ENCODE measurements at regions not wholly inside any gene's neighbourhood (a gene's known extent, or its start where the extent isn't known, plus 50 kb on each side); places are given as distances from the start of the nearest gene placed in this dataset.

- no TSS peak for BruUV-seq (replicated peaks)
- H3K27me3 ChIP-seq (ENCODE audit: low read length): no peaks in the 10 kb centered on the region
- intact Hi-C loops (cut with micrococcal nuclease): loop anchor here (2.0 to 5.0 kb wide), 2 partner anchors 232 to 270 kb away; no protein-coding TSS in a partner anchor
These were observed 222.5 kb downstream of the SQOR start for GRCh38 chr15:45857291-45857690.

DNA sequence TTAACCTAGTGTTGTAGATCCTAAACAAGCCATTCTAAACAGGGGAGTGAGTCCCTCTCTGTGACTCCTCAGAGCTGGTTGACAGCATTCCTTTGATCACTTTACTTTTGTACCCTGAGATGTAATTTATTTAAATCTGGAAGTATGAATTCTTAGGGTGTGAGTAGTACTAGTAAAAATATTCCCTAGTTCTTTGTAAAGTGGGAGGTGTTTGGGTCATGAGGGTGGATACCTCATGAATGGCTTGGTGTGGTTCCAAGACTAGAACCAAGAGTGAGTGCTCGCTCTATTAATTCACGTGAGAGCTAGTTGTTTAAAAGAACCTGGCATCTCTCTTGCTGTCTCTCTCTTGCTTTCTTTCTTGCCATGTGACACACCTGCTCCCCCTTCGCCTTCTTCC, 223.7 kb downstream of the SQOR start:
- no peaks in the 10 kb centered on the region for H3K27me3 ChIP-seq (ENCODE audit: low read length)
- no peak overlapping the region for H3K9ac ChIP-seq (ENCODE audit: low read length)
- ATAC-seq: no peak
- BruUV-seq (replicated peaks): no TSS peak
- peaks cover 44% of the 10 kb centered on the region for H3K4me1 ChIP-seq (ENCODE audit: insufficient read depth, low read length)
- ChIA-PET CTCF (no interaction called here), POLR2A (ENCODE audit: unreplicated experiment) (no interaction called here)
- no peak overlapping the region for H2AFZ ChIP-seq (ENCODE audit: low read length)
- peaks cover 9% of the 10 kb centered on the region for H3F3A ChIP-seq (ENCODE audit: low read length, unreplicated experiment)
- no peaks in the 10 kb centered on the region for H3K36me3 ChIP-seq (ENCODE audit: low read depth, low read length)
- no peak overlapping the region for H3K4me3 ChIP-seq (ENCODE audit: low read length)
- no peaks in the 10 kb centered on the region for H3K9me2 ChIP-seq (replicated peaks; ENCODE audit: low read length)
- H3K4me2 ChIP-seq (ENCODE audit: low read length): no peak overlapping the region
- no peaks in the 10 kb centered on the region for H4K20me1 ChIP-seq (ENCODE audit: low read length)
- H3K9me3 ChIP-seq (ENCODE audit: low read length): no peaks in the 10 kb centered on the region
- no peaks in the 10 kb centered on the region for H3K79me2 ChIP-seq (ENCODE audit: low read length)
- TF ChIP-seq, protein P1, sequence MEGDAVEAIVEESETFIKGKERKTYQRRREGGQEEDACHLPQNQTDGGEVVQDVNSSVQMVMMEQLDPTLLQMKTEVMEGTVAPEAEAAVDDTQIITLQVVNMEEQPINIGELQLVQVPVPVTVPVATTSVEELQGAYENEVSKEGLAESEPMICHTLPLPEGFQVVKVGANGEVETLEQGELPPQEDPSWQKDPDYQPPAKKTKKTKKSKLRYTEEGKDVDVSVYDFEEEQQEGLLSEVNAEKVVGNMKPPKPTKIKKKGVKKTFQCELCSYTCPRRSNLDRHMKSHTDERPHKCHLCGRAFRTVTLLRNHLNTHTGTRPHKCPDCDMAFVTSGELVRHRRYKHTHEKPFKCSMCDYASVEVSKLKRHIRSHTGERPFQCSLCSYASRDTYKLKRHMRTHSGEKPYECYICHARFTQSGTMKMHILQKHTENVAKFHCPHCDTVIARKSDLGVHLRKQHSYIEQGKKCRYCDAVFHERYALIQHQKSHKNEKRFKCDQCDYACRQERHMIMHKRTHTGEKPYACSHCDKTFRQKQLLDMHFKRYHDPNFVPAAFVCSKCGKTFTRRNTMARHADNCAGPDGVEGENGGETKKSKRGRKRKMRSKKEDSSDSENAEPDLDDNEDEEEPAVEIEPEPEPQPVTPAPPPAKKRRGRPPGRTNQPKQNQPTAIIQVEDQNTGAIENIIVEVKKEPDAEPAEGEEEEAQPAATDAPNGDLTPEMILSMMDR (conservative IDR thresholded peaks at IDR 0.05; ENCODE audit: low read depth, low read length): no peak
- TF ChIP-seq EZH2 (IDR thresholded peaks at IDR 0.05; ENCODE audit: low read length, unreplicated experiment) (no peak), EZH2phosphoT487 (IDR thresholded peaks at IDR 0.05; ENCODE audit: borderline replicate concordance, low read length) (no peak)
- no peak overlapping the region for H3K27ac ChIP-seq (ENCODE audit: low read length)
- intact Hi-C loops (cut with micrococcal nuclease): loop anchor here (5.0 kb wide), 1 partner anchor 269 kb away; no protein-coding TSS in a partner anchor
- DNase-seq: no peak

More at GRCh38 chr15:45857291-45857690, 222.5 kb downstream of the SQOR start:
- Histone ChIP-seq H3K27ac (ENCODE audit: low read length) (no peak overlapping the region; the same call in 1 of the 2 replicates), H3K9me2 (replicated peaks; ENCODE audit: low read length) (no peaks in the 10 kb centered on the region), H3K4me1 (ENCODE audit: insufficient read depth, low read length) (peaks cover 36% of the 10 kb centered on the region), H3K9ac (ENCODE audit: low read length) (no peak overlapping the region), H3K4me2 (ENCODE audit: low read length) (no peak overlapping the region), H4K20me1 (ENCODE audit: low read length) (no peaks in the 10 kb centered on the region), H3K79me2 (ENCODE audit: low read length) (no peaks in the 10 kb centered on the region), H3K9me3 (ENCODE audit: low read length) (no peaks in the 10 kb centered on the region), H3F3A (ENCODE audit: low read length, unreplicated experiment) (peaks cover 9% of the 10 kb centered on the region), H3K4me3 (ENCODE audit: low read length) (no peak overlapping the region), H3K36me3 (ENCODE audit: low read depth, low read length) (no peaks in the 10 kb centered on the region), H2AFZ (ENCODE audit: low read length) (no peak overlapping the region)
- ATAC-seq (no peak), DNase-seq (no peak)
- ChIA-PET POLR2A (ENCODE audit: unreplicated experiment) (no interaction called here), CTCF (no interaction called here)
- TF ChIP-seq EZH2 (IDR thresholded peaks at IDR 0.05; ENCODE audit: low read length, unreplicated experiment): no peak
- no peak for TF ChIP-seq EZH2phosphoT487 (IDR thresholded peaks at IDR 0.05; ENCODE audit: borderline replicate concordance, low read length)
- TF ChIP-seq, protein P1 (conservative IDR thresholded peaks at IDR 0.05; ENCODE audit: low read depth, low read length): no peak

GRCh38 chr15:45862034-45862433, 227.2 kb downstream of the SQOR start:
- peaks cover 30% of the 10 kb centered on the region for H3K4me1 ChIP-seq (ENCODE audit: insufficient read depth, low read length)
- no peaks in the 10 kb centered on the region for H3K27me3 ChIP-seq (ENCODE audit: low read length)
- no TSS peak for BruUV-seq (replicated peaks)
- no peak for ATAC-seq
- no peak overlapping the region for H3K27ac ChIP-seq (ENCODE audit: low read length)
- no peaks in the 10 kb centered on the region for H4K20me1 ChIP-seq (ENCODE audit: low read length)
- no peak overlapping the region for H3K4me3 ChIP-seq (ENCODE audit: low read length)
- no peaks in the 10 kb centered on the region for H3K9me3 ChIP-seq (ENCODE audit: low read length)
- no peak overlapping the region for H2AFZ ChIP-seq (ENCODE audit: low read length)
- H3K9me2 ChIP-seq (replicated peaks; ENCODE audit: low read length): no peaks in the 10 kb centered on the region
- no peaks in the 10 kb centered on the region for H3K36me3 ChIP-seq (ENCODE audit: low read depth, low read length)
- no peak for DNase-seq
- TF ChIP-seq, protein P1 (conservative IDR thresholded peaks at IDR 0.05; ENCODE audit: low read depth, low read length): no peak
- no peak for TF ChIP-seq EZH2 (IDR thresholded peaks at IDR 0.05; ENCODE audit: low read length, unreplicated experiment)
- TF ChIP-seq EZH2phosphoT487 (IDR thresholded peaks at IDR 0.05; ENCODE audit: borderline replicate concordance, low read length): no peak
- intact Hi-C loops (cut with micrococcal nuclease): no loop called here
- H3K79me2 ChIP-seq (ENCODE audit: low read length): no peaks in the 10 kb centered on the region
- CTCF ChIA-PET: no interaction called here
- H3K4me2 ChIP-seq (ENCODE audit: low read length): no peak overlapping the region
- POLR2A ChIA-PET (ENCODE audit: unreplicated experiment): no interaction called here
- no peaks in the 10 kb centered on the region for H3F3A ChIP-seq (ENCODE audit: low read length, unreplicated experiment)
- H3K9ac ChIP-seq (ENCODE audit: low read length): no peak overlapping the region

All from PC-3 (cell line).